Bronchial epithelial cell (primary cell): ENCODE measurements at regions not wholly inside any gene's neighbourhood (a gene's known extent, or its start where the extent isn't known, plus 50 kb on each side); places are given as distances from the start of the nearest gene placed in this dataset.
"Not testable (repeated sequence)": the region's sequence is repeated elsewhere in the genome, so short reads cannot be mapped to it uniquely, and the experiment has no call there.

Experiments
- DNase-seq: peaks from one replicate; pipeline ENCODE4 v3.0.0-alpha.2; 2010; ENCODE audit warnings: low read depth
- FAIRE-seq: peaks from 2 replicates; lab custom pipeline; 2011; peaks lifted over from hg19 to GRCh38; lab: Jason Lieb, UNC
- H3K27me3 ChIP-seq: 2 replicates; pipeline ENCODE4 v1.5.1; 2011; ENCODE audit warnings: low read length; ENCODE audit not compliant: control insufficient read depth, insufficient read depth
- H3K36me3 ChIP-seq: 2 replicates; pipeline ENCODE4 v1.5.1; 2011; ENCODE audit warnings: low read length; ENCODE audit not compliant: control insufficient read depth, insufficient read depth
- H3K4me3 ChIP-seq: 2 replicates; pipeline ENCODE4 v1.5.1; 2011; ENCODE audit warnings: mild to moderate bottlenecking, low read depth, low read length, control low read depth
- CTCF ChIP-seq: IDR thresholded peaks from 2 replicates; pipeline ENCODE4 v1.5.1; 2011; ENCODE audit warnings: mild to moderate bottlenecking, moderate library complexity, low read length, control low read depth, inconsistent platforms; ENCODE audit not compliant: insufficient read depth, severe bottlenecking

GRCh38 chrX:44667771-44668170 is 125.1 kb upstream of the FUNDC1 start:
- no peak overlapping the region for H3K4me3 ChIP-seq
- H3K36me3 ChIP-seq = no peaks in the 10 kb centered on the region
- TF ChIP-seq CTCF = no peak
- DNase-seq = no peak
- FAIRE-seq = no peak
- no peaks in the 10 kb centered on the region for H3K27me3 ChIP-seq

- H3K27me3 ChIP-seq, DNase-seq, H3K36me3 ChIP-seq, H3K4me3 ChIP-seq, FAIRE-seq: not testable (repeated sequence)
Measured at GRCh38 chrX:44657718-44658246, 115.1 kb upstream of the FUNDC1 start.

- Histone ChIP-seq H3K27me3 (no peaks in the 10 kb centered on the region), H3K36me3 (no peaks in the 10 kb centered on the region), H3K4me3 (no peak overlapping the region)
- FAIRE-seq (no peak), DNase-seq (no peak)
- TF ChIP-seq CTCF = no peak
Measured at GRCh38 chrX:44651358-44651757, 108.7 kb upstream of the FUNDC1 start.

GRCh38 chrX:44643723-44644122 is 101.1 kb upstream of the FUNDC1 start:
- no peak for DNase-seq
- H3K27me3 ChIP-seq = no peaks in the 10 kb centered on the region
- FAIRE-seq = peak; percentile 18
- TF ChIP-seq CTCF = no peak
- H3K36me3 ChIP-seq = no peaks in the 10 kb centered on the region
- no peak overlapping the region for H3K4me3 ChIP-seq

GRCh38 chrX:44637282-44637681 is 94.6 kb upstream of the FUNDC1 start:
- DNase-seq (peak; percentile 44), FAIRE-seq (no peak)
- TF ChIP-seq CTCF = no peak
- Histone ChIP-seq H3K4me3 (no peak overlapping the region), H3K27me3 (no peaks in the 10 kb centered on the region), H3K36me3 (no peaks in the 10 kb centered on the region)

- Histone ChIP-seq H3K36me3 (no peaks in the 10 kb centered on the region), H3K4me3 (no peak overlapping the region), H3K27me3 (no peaks in the 10 kb centered on the region)
- FAIRE-seq (no peak), DNase-seq (no peak)
- no peak for TF ChIP-seq CTCF
Measured at GRCh38 chrX:44621078-44621477, 78.4 kb upstream of the FUNDC1 start.
